ENCODE measurements at regions not wholly inside any gene's neighbourhood (a gene's known extent, or its start where the extent isn't known, plus 50 kb on each side); places are given as distances from the start of the nearest gene placed in this dataset.

- TF ChIP-seq CTCF (IDR thresholded peaks at IDR 0.05): no peak
- no peak for TF ChIP-seq EP300 (IDR thresholded peaks at IDR 0.05)
These were observed 132.9 kb downstream of the OAT start for GRCh38 chr10:124285587-124286527.

Measured in sigmoid colon (tissue), 4 donors.